ENCODE measurements at regions not wholly inside any gene's neighbourhood (a gene's known extent, or its start where the extent isn't known, plus 50 kb on each side); places are given as distances from the start of the nearest gene placed in this dataset.

GRCh38 chr2:138275881-138276280 lies 225.7 kb upstream of the SPOPL start:
- Histone ChIP-seq H3K4me3 (ENCODE audit: low read depth, low read length) (no peak overlapping the region), H3K27me3 (ENCODE audit: control insufficient read depth, insufficient read depth, low read length) (no peaks in the 10 kb centered on the region), H3K36me3 (ENCODE audit: control insufficient read depth, insufficient read depth, low read length) (no peaks in the 10 kb centered on the region)
- TF ChIP-seq, protein P1, sequence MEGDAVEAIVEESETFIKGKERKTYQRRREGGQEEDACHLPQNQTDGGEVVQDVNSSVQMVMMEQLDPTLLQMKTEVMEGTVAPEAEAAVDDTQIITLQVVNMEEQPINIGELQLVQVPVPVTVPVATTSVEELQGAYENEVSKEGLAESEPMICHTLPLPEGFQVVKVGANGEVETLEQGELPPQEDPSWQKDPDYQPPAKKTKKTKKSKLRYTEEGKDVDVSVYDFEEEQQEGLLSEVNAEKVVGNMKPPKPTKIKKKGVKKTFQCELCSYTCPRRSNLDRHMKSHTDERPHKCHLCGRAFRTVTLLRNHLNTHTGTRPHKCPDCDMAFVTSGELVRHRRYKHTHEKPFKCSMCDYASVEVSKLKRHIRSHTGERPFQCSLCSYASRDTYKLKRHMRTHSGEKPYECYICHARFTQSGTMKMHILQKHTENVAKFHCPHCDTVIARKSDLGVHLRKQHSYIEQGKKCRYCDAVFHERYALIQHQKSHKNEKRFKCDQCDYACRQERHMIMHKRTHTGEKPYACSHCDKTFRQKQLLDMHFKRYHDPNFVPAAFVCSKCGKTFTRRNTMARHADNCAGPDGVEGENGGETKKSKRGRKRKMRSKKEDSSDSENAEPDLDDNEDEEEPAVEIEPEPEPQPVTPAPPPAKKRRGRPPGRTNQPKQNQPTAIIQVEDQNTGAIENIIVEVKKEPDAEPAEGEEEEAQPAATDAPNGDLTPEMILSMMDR (IDR thresholded peaks at IDR 0.05; ENCODE audit: insufficient read depth, low read length, severe bottlenecking) = no peak
- FAIRE-seq = no peak
- DNase-seq (ENCODE audit: low read depth) = peak; percentile 87

GRCh38 chr2:138276339-138276738 lies 225.2 kb upstream of the SPOPL start:
- FAIRE-seq (no peak), DNase-seq (ENCODE audit: low read depth) (peak; percentile 32)
- H3K4me3 ChIP-seq (ENCODE audit: low read depth, low read length) = no peak overlapping the region
- no peaks in the 10 kb centered on the region for H3K27me3 ChIP-seq (ENCODE audit: control insufficient read depth, insufficient read depth, low read length)
- TF ChIP-seq, protein P1 (IDR thresholded peaks at IDR 0.05; ENCODE audit: insufficient read depth, low read length, severe bottlenecking) = no peak
- no peaks in the 10 kb centered on the region for H3K36me3 ChIP-seq (ENCODE audit: control insufficient read depth, insufficient read depth, low read length)

GRCh38 chr2:138277062-138277461 lies 224.5 kb upstream of the SPOPL start:
- TF ChIP-seq, protein P1 (IDR thresholded peaks at IDR 0.05; ENCODE audit: insufficient read depth, low read length, severe bottlenecking) = no peak
- FAIRE-seq = no peak
- no peaks in the 10 kb centered on the region for H3K36me3 ChIP-seq (ENCODE audit: control insufficient read depth, insufficient read depth, low read length)
- DNase-seq (ENCODE audit: low read depth) = no peak
- no peak overlapping the region for H3K4me3 ChIP-seq (ENCODE audit: low read depth, low read length)
- H3K27me3 ChIP-seq (ENCODE audit: control insufficient read depth, insufficient read depth, low read length) = no peaks in the 10 kb centered on the region

DNA sequence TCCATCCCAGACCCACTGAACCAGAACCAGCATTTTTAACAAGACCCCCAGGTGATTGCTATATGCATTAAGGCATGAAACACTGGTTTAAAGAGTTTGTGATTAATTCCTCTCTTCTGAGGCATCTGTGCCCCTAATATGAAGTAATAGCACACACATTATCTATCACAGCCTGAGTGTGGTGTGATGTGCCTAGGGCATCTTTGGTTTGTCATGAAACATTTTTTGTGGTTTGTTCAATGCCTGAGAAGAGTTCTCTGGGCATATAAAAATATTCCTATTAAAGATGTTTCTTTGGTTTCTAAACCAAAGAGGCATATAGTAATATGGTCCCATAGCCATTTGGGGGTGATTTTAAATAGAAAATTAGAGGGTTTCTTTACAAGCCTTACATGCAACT lies 221.7 kb upstream of the SPOPL start:
- Histone ChIP-seq H3K27me3 (ENCODE audit: control insufficient read depth, insufficient read depth, low read length) (no peaks in the 10 kb centered on the region), H3K36me3 (ENCODE audit: control insufficient read depth, insufficient read depth, low read length) (no peaks in the 10 kb centered on the region), H3K4me3 (ENCODE audit: low read depth, low read length) (no peak overlapping the region)
- no peak for DNase-seq (ENCODE audit: low read depth)
- TF ChIP-seq, protein P1 (IDR thresholded peaks at IDR 0.05; ENCODE audit: insufficient read depth, low read length, severe bottlenecking) = no peak
- no peak for FAIRE-seq

- DNase-seq (ENCODE audit: low read depth) = no peak
- no peaks in the 10 kb centered on the region for H3K27me3 ChIP-seq (ENCODE audit: control insufficient read depth, insufficient read depth, low read length)
- no peak for FAIRE-seq
- no peaks in the 10 kb centered on the region for H3K36me3 ChIP-seq (ENCODE audit: control insufficient read depth, insufficient read depth, low read length)
- TF ChIP-seq, protein P1 (IDR thresholded peaks at IDR 0.05; ENCODE audit: insufficient read depth, low read length, severe bottlenecking) = no peak
- no peak overlapping the region for H3K4me3 ChIP-seq (ENCODE audit: low read depth, low read length)
Measured at GRCh38 chr2:138280999-138281695, 220.4 kb upstream of the SPOPL start.

All from bronchial epithelial cell (primary cell).